ENCODE measurements at regions not wholly inside any gene's neighbourhood (a gene's known extent, or its start where the extent isn't known, plus 50 kb on each side); places are given as distances from the start of the nearest gene placed in this dataset.

DNA sequence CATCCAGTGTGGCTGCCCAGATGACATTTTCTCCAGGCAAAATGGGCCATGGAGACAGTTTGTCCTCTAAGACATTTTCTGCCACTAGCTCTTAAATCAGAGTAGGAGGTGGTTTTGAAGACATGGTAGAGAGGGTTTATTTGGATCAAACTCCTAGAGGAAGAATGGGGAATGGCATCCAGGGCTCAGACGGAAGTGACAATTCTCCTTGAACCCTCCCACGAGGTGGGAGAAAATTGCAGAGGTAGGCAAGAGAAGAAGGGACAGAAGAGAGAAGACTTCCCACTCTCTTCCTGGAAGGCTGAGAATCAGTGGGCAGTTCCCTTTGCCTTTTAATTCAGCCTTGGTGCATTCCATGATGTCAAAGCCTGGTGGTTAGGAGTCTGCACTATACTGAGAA is 194.0 kb downstream of the SMIM20 start:
- no peak for DNase-seq

DNA sequence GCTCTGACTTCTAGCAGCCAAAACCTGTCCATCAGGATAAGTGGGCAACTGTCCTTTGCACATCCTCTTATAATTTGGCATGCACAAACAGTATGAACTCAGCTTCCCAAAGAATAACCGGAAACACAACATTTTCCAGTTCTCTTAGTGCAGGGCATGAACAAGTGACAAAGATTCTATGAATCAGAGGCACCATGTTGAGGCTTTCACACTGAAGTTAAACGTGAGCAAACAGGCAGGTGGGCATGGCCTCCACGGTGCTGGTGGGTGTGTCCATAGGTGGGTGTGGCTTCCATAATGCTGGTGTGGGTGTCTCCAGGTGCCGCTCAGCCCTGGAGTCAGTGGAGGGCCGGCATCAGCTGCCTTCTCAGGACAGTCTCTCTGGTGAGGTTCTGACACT is 196.5 kb downstream of the SMIM20 start:
- no peak for DNase-seq

DNA sequence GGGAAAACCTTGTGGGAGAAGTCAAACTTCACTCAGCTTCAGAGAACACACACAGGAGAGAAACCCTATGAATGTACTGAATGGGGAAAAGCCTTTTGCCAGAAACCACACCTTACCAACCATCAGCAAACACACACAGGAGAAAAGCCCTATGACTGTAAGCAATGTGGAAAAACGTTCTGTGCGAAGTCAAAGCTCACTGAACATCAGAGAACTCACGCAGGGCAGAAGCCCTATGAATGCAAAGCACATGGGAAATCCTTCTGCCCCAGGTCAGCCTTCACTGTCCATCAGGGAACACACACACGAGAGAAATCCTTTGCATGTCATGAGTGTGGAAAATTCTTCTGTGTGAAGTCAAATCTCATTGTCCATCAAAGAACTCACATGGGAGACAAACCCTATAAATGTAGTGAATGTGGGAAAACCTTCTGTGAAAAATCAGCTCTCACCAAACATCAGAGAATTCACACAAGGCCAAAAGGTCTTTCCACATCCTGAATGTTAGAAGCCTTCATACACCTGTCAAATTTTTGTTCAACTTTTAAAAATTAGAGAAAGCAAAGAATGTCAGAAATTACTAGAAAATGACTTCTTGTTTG is 199.4 kb downstream of the SMIM20 start:
- no peak for DNase-seq

DNA sequence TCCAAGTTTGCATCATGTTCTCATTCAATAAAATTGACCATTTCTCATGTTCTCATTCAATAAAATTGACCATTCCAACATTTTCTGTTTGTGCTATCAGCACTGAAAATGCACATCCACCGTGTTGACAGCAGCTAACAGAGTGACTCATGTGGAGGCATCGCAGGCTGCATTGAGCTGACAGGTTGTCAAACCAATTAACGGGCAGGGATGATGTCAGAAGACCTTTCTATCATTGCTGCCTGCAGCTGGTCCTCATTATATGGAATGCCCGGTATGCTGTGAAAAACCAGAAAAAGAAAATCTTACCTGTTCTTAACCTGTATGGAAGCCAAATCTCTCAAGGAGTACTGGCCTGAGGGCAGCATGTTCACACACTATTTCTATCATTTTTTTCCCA is 202.0 kb downstream of the SMIM20 start:
- DNase-seq, result no peak

DNA sequence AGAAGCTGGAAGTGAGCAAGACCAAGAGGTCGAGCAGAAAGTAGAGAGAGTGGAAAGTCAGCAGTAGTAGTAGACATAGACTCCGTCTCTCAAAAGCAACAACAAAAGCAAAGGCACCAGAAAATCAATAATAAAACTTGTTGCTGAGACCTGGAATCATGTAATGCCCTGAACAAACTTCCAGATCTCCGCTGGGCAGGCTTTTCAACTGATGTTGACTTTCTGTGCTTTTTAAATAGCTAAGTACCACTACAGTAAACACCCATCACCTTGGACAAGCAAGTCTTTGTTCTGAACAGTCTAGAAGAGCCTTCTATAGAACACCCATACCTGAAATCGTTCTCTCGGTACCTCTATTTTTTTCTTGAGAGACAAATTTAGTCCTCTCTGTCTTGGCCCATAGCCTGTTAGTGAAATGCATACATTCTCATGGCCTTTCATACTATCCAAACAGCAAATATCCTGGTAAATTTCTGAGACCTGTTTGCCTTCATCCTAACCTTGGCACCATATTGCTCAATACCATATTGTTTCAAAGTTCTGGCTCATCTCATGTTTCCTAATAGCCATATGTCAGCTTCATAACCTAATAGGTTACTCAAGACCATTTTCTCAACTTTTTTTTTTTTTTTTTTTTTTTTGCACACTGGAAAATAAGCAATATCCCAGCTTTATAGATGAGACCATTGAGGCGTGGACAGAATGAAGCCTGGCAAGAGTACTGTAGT is 200.6 kb upstream of the RBPJ start:
- no peak for DNase-seq

DNA sequence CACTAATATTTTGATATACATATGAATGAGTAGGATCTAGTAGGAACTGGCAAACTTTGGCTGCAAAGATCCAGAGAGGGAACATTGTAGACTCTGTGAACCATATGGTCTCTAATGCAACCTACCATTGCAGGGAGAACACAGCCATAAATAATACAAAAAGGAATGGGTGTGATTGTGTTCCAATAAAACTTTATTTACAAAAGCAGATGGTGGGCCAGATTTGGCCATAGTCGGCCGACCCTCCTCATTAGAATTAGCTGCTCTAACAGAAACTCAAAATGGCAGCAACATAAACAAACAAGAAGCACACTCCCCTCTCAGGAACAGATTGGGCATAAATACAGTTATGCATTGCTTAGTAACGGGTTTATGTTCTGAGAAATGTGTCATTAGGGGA is 198.1 kb upstream of the RBPJ start:
- DNase-seq, result no peak

DNA sequence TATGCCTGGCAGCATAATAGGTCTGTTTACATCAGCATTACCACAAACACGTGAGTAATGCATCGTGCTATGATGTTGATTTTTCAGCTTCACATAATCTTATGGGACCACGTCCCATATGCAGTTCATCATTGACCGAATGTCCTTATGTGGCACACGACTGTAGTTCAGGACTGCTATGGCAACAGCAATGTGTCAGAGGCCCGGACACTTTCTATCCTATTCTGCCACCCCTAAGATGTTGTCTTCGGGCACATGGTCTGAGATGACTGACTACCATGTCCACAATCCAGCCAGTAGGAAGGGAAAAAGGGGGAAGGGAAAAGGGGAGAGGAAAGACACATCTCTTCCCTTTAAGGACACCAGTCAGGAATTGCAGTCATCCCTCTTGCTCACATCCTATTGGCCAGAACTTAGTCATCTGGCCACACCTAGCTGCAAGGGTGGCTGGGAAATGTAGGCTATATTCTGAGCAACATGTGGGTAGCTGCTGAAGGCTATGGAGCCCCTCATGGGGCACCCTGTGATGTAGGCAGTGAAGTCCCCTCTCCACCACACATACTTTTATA is 196.0 kb upstream of the RBPJ start:
- DNase-seq, result no peak

DNA sequence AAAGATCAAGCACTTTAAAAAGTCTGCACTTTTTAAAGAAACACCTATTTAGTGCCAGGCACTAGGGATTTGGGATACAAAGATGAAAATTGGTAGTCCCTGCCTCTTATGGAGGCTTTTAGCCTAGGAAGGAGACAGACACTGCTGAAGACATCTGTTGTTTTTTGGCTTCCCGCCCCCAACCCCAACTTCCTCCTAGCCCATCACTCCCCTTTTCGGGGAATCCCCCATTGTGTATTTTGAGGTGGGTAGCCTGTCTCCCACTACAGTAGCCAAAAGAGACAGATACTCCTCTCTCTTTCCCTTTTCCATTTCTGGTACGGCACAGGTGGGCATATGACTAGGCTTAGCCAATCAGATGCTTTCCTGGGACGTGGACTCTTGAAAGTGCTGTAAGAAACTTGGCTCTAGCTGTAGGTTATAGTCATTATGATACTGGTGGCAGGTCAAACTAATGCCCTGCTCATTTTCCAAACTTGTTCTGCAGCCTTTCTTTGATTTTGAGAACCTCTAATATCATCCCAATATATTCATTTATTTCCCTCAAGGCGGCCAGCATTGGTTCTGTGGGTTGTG is 194.6 kb upstream of the RBPJ start:
- DNase-seq, result no peak

DNA sequence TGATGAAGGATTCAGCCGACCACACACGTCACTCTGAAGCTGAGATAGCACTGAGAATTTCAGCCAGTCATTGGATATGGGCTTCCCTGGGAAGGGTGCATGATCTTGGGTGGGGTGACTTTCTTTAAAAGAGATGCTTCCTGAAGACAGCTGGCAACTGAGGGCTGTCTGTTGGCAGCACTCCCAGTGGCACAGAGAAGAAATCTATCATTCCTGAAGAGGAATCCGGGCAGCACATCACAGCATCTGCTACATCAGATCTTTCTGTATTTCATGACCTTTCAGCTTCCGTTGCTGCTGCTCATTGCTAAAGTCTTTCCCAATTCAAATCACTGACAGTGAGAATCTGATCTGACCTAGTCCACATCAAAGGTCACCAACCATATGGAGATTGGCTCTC is 193.8 kb upstream of the RBPJ start:
- no peak for DNase-seq

DNA sequence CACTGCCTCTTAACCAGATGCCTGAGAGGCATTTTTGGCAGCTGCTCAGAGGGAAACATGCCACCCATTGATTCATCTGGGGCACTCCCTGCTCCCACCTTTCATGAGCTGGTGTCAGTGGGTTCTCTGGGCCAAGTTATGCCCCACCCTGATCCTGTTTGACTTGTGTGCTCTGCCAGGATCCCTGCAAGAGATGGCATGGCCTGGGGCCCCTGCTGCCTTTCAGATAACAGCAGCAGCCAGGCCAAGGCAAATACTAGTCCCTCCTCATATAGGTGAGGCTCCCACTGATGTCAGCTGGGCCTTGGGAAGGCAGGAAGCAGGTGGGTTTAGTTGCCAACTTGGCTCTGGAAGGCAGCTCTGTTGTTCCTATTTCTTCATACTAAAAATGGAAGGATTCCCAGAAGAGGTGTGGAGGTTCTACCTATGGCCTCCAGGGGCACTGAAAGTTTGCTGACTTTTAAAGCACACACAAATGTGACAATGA is 192.9 kb upstream of the RBPJ start:
- DNase-seq, result no peak

DNA sequence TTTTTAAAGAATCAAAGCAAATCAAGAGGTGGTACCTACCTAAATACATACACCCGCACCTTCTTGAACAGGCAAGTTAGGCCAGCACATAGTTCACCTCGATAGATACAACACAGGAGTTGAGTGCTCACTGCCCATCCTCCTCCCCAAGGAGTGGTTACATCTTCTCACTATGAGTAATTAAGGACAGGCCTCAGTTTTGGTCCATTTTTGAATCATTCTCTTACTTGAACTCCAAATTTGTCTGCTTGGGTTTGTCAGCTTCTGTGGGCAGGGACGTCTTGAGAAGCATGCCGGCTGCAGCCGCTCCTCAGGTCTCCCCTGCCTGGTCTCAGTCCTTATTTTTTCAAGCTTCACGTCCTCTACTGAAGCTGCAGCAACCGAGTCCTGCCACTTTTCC is 190.6 kb upstream of the RBPJ start:
- no peak for DNase-seq

DNA sequence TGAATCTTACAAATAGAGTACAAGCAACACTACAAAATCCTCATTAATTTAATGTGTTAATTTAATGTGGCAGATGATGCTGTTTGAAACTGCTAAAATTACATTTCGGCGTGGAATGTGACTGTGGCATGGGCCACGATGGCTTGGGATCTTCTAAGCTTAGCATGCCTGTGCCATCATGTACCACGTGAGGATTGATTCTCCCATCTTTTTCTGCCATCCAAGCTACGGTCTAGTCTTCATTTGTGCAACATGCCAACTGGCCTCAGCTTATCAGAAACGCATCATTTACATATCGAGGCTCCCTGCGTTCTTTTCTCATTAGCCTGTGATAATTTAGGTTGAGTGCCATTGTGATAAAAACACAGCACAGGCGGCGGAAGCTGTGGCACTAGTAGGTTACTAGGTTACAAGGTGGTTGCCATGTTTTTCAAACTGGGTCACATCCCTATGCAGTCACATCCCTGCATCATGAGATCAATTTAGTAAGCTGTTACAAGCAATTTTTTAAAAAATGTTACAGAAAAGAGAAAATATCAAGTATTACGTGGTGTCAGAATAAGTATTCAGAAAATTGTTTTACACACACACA is 189.9 kb upstream of the RBPJ start:
- DNase-seq, result no peak

DNA sequence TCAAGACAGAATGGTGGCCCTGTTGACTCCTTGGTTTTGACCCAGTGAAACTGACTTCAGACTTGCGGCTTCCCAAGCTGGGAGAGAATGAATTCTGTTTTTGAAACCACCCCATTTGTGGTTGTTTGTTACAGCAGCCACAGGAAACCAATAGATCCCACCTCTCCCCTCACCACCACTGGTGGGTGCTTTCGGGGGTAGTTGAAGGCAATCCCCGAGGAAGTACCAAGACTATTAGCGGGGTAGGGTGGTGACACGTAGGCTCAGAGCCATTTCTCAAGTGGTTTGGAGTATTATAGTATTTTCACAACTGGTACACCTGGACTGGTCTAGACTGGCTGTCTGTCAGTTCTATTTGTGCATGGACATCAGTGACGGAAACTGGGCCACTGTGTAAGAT is 189.1 kb upstream of the RBPJ start:
- no peak for DNase-seq

DNA sequence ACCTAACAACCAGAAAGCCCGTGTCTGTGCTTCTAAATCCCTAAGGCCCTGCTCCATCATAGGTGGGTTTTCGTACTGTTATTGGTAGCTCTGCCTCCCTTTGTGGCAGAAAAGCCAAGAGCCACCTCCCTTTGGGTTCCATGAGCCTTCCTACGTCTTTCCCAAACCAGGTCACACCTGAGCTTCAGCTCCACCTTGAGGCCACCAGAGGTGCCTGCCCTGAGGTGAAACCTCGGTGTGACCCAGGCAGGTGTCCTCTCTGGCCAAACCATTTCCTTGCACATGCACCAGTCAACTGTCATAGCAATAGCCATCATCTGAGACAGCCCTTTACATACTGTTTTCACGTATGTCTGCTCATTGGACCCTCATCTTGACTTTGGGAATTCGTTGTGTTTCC is 188.0 kb upstream of the RBPJ start:
- no peak for DNase-seq

DNA sequence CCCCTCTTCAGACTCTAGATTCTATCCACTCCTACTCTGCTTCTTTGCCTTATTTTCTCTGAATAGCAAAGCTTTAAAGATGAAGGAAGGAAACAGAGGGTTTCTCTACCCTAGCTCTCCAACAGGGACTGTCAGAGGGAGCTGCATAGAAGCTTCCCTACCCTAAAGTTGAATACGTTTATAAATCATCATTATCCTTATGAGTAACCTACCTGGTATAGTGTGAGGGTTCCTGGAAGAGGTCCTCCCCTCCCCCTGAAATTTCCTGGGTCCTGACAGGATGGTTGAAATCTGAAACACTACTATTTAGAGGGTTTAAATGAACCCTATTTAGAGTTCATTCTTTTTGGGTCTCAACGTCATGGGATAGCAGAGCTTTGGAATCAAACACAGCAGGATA is 187.0 kb upstream of the RBPJ start:
- DNase-seq, result no peak

DNA sequence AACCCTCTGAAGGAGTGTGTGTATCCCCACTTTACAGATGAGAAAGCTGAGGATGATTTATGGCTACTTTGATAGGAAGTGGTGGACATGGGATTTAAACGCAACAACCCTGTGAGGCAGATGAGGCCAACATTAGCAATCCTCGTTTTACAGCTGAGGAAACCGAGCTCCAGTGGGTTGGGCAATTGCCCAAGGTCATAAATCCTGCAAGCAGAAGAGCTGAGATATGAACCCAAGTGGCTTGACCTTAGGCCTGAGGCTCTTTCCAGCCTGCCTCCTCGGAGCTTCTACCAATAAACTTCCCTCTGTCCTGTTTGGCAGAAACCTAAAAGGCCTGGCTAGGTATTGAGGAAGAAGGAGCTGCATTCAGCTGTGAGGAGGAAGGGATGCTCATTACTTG is 185.5 kb upstream of the RBPJ start:
- DNase-seq, result no peak

DNA sequence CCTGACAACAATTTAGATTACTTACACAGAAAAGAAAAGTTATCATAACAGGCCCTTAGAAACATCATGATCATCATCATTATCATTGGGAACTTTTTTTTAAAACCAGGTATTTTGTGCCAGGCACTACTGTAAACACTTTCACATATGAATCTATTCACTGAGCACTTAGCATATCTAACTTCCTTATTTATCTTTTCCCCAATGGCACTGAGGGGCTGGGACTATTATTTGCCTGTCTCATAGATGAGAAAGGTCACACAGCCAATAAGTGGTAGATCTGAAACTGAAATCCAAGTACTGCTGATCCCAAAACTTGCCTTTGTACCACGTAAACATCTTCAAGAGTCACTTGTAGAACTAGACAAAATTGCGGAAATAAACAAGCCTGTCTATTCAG is 184.2 kb upstream of the RBPJ start:
- DNase-seq, result no peak

DNA sequence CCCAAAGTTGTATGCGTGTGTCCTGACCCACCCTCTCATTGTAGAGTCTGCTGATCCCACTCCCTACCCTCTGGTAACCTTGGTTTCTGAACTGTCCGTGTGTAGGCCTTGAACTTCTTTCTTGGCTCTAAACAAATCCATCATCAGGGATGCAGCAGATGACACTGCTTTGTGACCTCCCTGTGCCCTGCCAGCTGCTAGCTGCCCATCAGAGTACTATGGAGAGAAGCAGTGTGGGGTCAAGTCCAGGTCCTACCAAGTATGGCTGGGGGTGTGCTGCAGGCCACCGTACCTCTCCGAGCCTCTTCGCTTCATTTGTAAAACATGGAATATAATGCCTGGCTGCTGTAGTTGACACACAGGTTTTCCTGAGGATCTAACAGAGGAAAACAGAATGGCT is 183.5 kb upstream of the RBPJ start:
- no peak for DNase-seq

DNA sequence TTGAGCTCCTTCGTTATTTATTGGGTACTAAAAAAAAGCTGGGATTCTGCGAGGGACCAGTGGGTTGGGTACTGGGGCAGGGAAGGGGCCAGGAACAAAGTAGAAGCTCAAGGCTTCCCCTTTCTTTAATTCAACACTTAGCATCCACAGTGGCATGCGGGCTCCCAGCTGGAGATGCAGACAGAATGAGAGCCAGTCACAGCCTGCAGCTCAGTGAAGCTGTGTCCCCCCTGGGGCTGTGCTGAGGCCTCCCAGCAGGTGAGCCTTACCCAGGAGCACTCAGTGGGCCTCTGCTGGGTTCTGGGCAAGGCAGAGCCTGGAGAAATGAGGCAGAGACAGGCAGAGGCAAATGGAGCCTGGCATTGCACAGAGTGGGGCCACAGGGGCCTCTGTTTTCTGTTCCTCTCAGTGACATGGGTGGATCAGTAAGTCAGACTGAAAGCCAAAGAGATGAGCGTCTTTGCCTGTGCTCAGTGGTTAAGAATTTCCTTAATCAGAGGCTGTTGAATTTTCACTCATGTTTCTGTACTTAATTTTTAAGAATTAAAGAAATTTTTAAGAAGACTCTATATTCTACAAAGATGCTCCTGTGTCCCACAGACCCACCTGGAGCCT is 181.4 kb upstream of the RBPJ start:
- DNase-seq, result no peak

DNA sequence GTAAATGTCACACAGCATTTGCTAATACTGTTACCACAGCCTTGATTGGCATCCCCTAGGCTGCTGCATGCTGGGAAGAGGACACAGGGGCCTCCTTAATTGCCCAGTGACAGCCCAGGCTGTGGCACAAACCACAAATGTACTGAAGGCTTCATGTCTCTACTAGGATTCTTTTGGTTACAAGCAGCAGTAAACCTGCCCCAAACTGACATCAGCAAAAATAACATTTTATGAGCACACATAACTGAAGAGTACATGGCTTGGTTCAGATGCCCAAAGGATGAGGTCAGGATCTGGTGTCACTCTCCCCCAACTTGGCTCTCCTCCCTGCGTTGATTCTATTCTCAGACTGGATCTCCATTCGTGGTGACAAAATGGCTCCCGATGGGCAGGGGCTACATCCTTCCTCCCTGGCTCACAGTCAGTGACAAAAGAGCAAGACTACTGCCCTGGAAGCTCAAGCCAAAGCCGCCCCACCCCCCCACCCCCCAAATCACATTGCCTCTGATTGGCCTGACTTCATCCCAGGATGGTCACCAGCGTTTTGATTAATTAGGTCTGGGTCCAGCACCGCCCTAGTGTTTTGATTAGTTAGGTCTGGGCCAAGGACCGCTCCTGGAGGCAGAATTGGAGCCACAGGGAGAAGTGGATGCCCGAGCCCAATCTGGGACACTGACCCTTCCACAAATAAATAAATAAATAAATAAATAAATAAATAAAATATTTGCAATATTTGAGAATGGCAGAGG is 180.5 kb upstream of the RBPJ start:
- no peak for DNase-seq

DNA sequence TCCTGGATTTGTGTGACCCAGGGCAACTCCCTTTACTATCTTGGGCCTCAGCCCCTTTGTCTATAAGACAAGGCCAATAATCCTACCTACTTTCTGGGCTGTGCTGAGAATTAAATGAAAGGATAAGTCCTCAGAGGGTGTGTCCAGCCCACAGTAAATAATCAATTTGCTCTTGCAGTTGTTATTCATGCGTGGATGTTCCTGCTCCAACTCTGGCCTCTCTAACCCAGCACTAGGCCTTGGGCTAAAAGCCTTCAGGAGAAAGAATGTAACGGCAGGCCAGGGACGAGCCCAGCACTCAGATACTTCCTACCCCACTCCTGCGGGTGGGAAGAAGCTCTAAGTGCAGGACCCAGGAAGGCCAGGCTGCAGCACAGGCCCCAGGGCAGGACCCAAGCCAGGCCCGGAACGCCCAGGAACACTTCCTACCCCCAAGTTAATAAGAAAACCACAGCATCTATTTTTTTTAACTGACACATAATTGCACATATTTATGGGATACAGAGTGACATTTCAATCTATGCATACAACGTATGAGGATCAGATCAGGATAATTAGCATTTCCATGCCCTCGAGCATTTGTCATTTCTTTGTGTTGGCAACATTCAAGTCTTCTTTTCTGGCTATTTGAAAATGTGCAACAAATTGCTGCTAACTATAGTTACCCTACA is 179.6 kb upstream of the RBPJ start:
- DNase-seq, result no peak
